Colonic mucosa (tissue), 4 donors: ENCODE measurements at regions not wholly inside any gene's neighbourhood (a gene's known extent, or its start where the extent isn't known, plus 50 kb on each side); places are given as distances from the start of the nearest gene placed in this dataset.
"Not testable (repeated sequence)": the region's sequence is repeated elsewhere in the genome, so short reads cannot be mapped to it uniquely, and the experiment has no call there.

ENCODE experiments used
- DNase-seq: peaks from one replicate; pipeline ENCODE4 v3.0.0-alpha.2; 2020
- H3K27ac ChIP-seq: fragments of 200-600 bp; one replicate; pipeline ENCODE4 v1.8.0; 2021
- H3K27me3 ChIP-seq: fragments of 200-600 bp; one replicate; pipeline ENCODE4 v1.8.0; 2021
- H3K36me3 ChIP-seq: fragments of 200-600 bp; one replicate; pipeline ENCODE4 v1.8.0; 2021
- H3K4me1 ChIP-seq: fragments of 200-600 bp; one replicate; pipeline ENCODE4 v1.8.0; 2021; ENCODE audit warnings: mild to moderate bottlenecking
- H3K4me3 ChIP-seq: fragments of 200-600 bp; one replicate; pipeline ENCODE4 v1.8.0; 2021
- H3K9ac ChIP-seq, 2 donors: one replicate each; pipeline ENCODE4 v1.7.0; 2013; ENCODE audit warnings: control low read depth in 2 of 2, low read depth in 2 of 2, low read length in 2 of 2
- H3K9me3 ChIP-seq: fragments of 200-600 bp; one replicate; pipeline ENCODE4 v1.8.0; 2021
- intact Hi-C: fragments of 100-400 bp; cut with DNase I; formaldehyde crosslinking; loops from one replicate; pipeline ENCODE4 v1.14.1; 2022
- TF ChIP-seq, protein P1 (sequence below): fragments of 200-600 bp; IDR thresholded peaks from one replicate; pipeline ENCODE4 v1.8.0; 2022; ENCODE audit warnings: antibody characterized with exemption, mild to moderate bottlenecking
- donor health status: healthy.
- donor health status: DM: no; HTN: no; CAD: no.
- donor health status: DM: no; HTN: no; CAD: no.

DNA sequence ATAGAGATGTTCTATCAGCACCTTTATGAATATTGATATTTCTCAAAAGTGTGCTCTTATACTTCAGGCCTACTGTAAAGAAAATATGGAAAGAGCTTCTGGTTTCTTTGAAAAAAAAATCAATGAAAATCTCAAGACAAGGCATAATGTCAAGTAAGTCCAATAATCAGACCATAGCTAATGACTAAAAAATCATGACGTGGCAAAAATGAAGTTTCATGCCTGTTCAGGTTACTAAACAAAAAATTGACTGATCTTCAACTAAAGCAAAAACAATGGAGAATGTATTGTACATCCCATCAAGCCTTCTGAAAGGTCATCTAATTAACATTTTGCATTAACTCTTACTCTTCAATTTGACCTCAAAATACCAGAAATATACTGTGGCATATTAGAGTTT, 824.4 kb downstream of the EPHA4 start:
- intact Hi-C loops = no loop called here
- H3K4me3 ChIP-seq = no peak overlapping the region
- no peak overlapping the region for H3K9ac ChIP-seq
- no peaks in the 10 kb centered on the region for H3K36me3 ChIP-seq
- H3K27ac ChIP-seq = no peak overlapping the region
- TF ChIP-seq, protein P1, sequence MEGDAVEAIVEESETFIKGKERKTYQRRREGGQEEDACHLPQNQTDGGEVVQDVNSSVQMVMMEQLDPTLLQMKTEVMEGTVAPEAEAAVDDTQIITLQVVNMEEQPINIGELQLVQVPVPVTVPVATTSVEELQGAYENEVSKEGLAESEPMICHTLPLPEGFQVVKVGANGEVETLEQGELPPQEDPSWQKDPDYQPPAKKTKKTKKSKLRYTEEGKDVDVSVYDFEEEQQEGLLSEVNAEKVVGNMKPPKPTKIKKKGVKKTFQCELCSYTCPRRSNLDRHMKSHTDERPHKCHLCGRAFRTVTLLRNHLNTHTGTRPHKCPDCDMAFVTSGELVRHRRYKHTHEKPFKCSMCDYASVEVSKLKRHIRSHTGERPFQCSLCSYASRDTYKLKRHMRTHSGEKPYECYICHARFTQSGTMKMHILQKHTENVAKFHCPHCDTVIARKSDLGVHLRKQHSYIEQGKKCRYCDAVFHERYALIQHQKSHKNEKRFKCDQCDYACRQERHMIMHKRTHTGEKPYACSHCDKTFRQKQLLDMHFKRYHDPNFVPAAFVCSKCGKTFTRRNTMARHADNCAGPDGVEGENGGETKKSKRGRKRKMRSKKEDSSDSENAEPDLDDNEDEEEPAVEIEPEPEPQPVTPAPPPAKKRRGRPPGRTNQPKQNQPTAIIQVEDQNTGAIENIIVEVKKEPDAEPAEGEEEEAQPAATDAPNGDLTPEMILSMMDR = no peak
- DNase-seq = no peak
- no peaks in the 10 kb centered on the region for H3K9me3 ChIP-seq
- no peaks in the 10 kb centered on the region for H3K27me3 ChIP-seq
- no peaks in the 10 kb centered on the region for H3K4me1 ChIP-seq

DNA sequence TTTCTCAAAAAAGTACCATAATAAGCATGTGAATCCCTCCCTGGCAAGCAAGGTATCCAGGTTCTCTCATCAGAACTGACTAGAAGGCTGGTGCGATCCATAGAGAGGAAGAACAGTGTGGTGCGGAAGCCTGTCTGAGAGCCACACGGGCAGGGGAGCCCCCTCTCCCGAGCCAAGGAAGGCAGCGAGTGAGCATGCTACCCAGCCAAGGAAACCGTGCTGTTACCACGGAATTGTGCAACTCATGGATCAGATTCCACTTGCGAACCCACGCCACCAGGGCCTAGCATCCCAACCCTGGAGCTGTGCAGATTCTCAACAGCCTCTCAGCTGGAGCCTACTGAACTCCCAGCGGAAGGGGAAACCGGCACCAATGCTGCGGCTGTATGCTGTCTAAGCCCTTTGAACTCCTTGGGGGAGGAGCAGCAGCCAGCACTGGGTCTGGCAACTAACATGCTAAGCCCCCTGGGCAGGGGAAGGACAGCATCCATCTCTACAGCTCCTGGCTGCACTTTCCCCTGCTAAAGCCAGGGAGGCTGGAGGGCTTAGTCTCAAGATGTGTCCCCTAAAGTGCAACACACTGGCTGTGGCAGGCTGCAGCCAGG, 823.1 kb downstream of the EPHA4 start:
- Histone ChIP-seq H3K9ac (no peak overlapping the region), H3K4me1 (no peaks in the 10 kb centered on the region), H3K9me3 (no peaks in the 10 kb centered on the region), H3K27me3 (no peaks in the 10 kb centered on the region), H3K4me3 (no peak overlapping the region), H3K36me3 (no peaks in the 10 kb centered on the region), H3K27ac (no peak overlapping the region)
- intact Hi-C loops = no loop called here
- TF ChIP-seq, protein P1 = no peak
- no peak for DNase-seq

DNA sequence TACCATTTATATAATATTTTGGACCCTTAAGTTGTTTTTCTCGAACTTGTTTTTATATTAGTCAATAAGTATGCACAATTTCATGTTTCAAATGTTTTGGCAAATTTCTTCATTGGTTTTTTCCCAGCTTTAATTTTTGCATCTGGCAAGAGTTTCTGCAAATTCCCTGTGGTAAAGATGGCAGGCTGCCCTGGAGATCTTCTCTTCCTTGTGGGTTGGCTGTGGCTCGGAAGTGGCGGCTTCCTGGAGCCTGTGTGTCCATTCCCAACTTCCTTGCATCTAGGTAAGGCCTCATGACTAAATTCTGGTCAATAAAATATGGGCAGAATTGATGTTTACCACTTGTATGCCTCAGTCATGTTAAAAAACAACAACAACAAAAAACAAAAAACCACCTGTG, 818.6 kb downstream of the EPHA4 start:
- no peaks in the 10 kb centered on the region for H3K4me1 ChIP-seq
- no peak for DNase-seq
- intact Hi-C loops = no loop called here
- no peak overlapping the region for H3K4me3 ChIP-seq
- no peak overlapping the region for H3K27ac ChIP-seq
- H3K36me3 ChIP-seq = no peaks in the 10 kb centered on the region
- TF ChIP-seq, protein P1 = no peak
- no peaks in the 10 kb centered on the region for H3K9me3 ChIP-seq
- H3K9ac ChIP-seq = no peak overlapping the region
- H3K27me3 ChIP-seq = no peaks in the 10 kb centered on the region

DNA sequence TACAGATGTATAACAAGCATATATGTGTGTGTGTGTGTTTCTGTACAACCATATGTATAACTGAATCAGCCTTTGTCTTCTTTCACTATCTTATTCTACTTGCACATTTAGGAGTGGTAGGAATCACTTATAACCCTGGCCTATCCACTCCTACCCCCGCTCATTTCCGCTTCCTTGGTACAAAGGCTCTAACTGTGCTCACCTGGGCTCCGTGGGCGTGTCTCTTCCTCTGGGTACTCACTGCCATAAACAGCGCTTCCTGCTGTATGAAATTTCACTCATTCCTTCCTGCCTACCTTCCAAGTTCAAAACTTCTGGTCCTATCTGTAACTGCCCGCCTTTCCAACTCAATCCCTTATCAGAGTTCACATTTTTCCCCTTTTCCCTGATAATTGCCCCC, 815.5 kb downstream of the EPHA4 start:
- TF ChIP-seq, protein P1 = no peak
- Histone ChIP-seq H3K27me3 (no peaks in the 10 kb centered on the region), H3K9me3 (no peaks in the 10 kb centered on the region), H3K27ac (no peak overlapping the region), H3K4me3 (no peak overlapping the region), H3K9ac (no peak overlapping the region), H3K4me1 (no peaks in the 10 kb centered on the region), H3K36me3 (no peaks in the 10 kb centered on the region)
- intact Hi-C loops = no loop called here
- DNase-seq = peak; percentile 50

DNA sequence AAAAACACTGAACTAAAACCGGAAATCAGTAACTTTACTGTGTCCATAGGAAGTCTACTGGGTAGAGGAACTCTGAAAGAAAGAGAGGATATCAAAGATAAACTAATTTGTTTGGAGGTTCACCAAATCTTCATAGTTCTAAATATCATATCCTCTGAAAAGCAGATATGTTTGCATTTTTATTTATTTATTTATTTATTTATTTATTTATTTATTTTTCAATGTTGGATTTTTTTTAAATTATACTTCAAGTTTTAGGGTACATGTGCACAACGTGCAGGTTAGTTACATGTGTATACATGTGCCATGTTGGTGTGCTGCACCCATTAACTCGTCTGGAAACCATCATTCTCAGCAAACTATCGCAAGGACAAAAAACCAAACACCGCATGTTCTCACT, 813.7 kb downstream of the EPHA4 start:
- H3K9ac ChIP-seq, H3K27me3 ChIP-seq, H3K27ac ChIP-seq, H3K4me3 ChIP-seq, intact Hi-C loops, DNase-seq, H3K9me3 ChIP-seq, H3K36me3 ChIP-seq, H3K4me1 ChIP-seq: not testable (repeated sequence)

DNA sequence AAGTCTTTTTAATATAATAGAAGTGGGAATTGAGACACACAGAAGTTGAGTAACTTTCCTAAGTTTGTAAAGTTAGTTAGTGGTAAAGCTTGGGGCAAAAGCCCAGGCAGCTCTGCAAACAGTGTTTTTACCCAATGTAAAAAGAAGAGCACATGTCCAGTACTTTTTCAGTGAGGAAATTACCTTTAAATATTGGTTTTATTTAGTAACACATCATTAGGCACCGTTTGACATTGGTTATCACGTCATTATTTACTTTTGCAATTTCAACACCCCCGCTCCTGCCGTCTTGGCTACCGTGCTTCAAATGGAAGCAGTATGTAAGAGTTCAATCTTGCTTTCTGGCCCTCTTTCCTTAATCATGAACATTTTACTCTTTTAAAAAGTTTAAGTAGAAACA, 807.9 kb downstream of the EPHA4 start:
- no peaks in the 10 kb centered on the region for H3K4me1 ChIP-seq

More for the DNA sequence above, 807.9 kb downstream of the EPHA4 start:
- DNase-seq = no peak
- Histone ChIP-seq H3K9ac (no peak overlapping the region), H3K27me3 (no peaks in the 10 kb centered on the region), H3K36me3 (no peaks in the 10 kb centered on the region), H3K27ac (no peak overlapping the region), H3K9me3 (no peaks in the 10 kb centered on the region), H3K4me3 (no peak overlapping the region)
- TF ChIP-seq, protein P1 = no peak
- intact Hi-C loops = no loop called here
